Endothelial cell of hepatic sinusoid (primary cell): ENCODE measurements at regions not wholly inside any gene's neighbourhood (a gene's known extent, or its start where the extent isn't known, plus 50 kb on each side); places are given as distances from the start of the nearest gene placed in this dataset.
"Not testable (repeated sequence)": the region's sequence is repeated elsewhere in the genome, so short reads cannot be mapped to it uniquely, and the experiment has no call there.

Experiments
- in situ Hi-C: cut with HindIII; loops from 2 replicates; pipeline ENCODE4 v1.10.0; 2017; ENCODE audit warnings: low sequenced_read_pairs

DNA sequence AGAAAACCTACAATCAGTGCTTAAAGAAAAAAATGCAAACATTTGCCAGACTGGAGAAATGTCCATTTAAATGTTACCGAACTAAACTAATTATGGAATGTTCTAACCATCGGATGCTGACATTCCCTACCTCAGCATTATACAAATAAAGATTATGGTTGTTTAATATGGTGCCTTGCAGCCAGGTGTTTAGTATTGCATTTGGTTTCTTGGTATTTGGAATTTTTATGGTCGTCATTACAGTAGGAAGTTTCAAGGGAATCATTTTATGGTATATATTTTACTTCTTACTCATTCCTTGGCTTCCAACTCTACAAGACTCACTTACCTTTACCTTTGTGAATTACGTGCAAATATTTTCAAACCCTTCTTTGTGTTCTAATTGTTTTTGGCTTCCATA, 103.1 kb upstream of the PNPLA4 start:
- in situ Hi-C loops, result no loop called here

DNA sequence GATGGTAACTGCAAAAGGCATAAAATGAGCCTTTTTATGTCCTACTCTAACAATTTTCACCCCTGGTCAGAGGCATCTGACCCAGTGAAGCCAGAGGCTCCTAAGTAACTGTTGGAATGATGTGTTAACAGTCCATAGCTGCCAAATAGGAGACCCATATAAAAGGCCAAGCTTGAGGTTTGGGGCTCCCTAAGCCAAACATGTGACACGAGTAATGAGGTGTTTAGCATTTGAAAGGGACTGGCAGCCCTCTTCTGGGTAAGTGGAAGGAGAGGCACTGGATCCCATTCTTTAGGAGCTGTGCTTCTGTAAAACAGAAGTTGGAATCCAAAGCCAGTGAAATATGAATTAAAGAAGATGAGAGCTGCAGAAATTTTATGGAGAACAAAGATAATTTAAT, 100.6 kb upstream of the PNPLA4 start:
- in situ Hi-C loops, result no loop called here

- in situ Hi-C loops, result no loop called here
Observed at GRCh38 chrX:8025705-8026104, 98.5 kb upstream of the PNPLA4 start.

DNA sequence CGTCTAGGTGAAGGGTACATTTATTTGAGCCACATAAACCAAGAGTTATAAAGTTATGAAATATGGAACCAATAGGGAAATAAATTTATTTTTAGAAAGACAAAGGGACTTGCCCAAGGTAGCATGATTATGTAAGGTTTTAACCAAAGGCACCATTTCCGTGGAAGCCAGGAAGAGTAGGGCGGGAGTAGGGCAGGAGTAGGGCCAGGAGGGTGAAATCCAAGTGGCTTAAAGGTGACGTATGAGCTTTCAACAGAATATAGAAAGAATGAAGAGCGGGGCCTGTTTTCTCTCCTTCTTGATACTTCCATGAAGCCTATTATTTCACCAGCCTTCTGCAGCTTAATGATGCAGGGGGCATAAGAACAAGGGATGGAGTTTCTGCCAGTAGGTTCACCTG, 91.7 kb upstream of the PNPLA4 start:
- in situ Hi-C loops, result loop anchor here (10.0 kb wide), 1 partner anchor 726 kb away; no protein-coding TSS in a partner anchor

GRCh38 chrX:8010105-8010504, 82.9 kb upstream of the PNPLA4 start:
- in situ Hi-C loops, result loop anchor here (10.0 kb wide), 1 partner anchor 735 kb away; no protein-coding TSS in a partner anchor

- in situ Hi-C loops, result no loop called here
Observed at GRCh38 chrX:8005678-8006347, 78.6 kb upstream of the PNPLA4 start.

DNA sequence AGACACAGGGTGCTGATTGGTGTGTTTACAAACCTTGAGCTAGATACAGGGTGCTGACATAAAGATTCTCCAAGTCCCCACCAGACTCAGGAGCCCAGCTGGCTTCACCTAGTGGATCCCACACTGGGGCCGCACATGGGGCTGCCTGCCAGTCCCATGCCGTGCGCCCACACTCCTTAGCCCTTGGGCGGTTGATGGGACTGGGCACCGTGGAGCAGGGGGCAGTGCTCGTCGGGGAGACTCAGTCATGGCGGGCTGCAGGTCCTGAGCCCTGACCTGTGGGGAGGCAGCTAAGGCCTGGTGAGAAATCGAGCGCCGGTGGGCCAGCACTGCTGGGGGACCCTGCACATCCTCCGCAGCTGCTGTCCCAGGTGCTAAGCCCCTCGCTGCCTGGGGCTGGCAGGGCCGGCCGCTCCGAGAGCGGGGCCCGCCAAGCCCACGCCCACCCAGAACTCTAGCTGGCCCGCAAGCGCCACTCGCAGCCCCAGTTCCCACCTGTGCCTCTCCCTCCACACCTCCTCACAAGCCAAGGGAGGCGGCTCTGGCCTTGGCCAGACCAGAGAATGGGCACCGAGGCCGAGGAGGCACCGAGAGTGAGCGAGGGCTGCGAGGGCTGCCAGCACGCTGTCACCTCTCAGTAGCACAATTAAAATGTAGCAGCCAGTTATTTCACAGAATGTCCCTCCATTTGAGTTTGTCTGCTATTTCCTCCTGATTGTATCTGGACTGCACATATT, 76.1 kb upstream of the PNPLA4 start:
- in situ Hi-C loops, result no loop called here

DNA sequence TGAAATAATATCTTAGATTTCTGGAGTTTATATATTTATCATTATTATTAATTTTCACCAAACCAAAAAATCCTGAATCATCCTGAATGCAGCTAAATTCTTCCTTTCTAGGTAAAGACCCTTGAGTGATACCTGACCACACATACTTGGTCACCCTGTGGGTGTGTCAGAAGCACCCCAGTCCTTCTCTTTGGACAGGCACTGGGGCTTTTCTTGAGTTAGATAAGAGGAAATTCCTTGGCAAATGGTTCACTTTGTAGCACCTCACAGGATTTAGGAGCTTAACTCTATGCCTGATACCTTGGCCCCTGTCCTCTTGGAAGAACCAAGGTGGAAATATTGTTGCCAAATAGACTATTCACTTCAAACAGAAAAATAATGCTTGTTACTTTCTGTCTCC, 69.6 kb upstream of the PNPLA4 start:
- in situ Hi-C loops, result no loop called here

GRCh38 chrX:7996414-7996813, 69.2 kb upstream of the PNPLA4 start:
- in situ Hi-C loops, result no loop called here

GRCh38 chrX:7993873-7994272, 66.7 kb upstream of the PNPLA4 start:
- in situ Hi-C loops, result no loop called here

DNA sequence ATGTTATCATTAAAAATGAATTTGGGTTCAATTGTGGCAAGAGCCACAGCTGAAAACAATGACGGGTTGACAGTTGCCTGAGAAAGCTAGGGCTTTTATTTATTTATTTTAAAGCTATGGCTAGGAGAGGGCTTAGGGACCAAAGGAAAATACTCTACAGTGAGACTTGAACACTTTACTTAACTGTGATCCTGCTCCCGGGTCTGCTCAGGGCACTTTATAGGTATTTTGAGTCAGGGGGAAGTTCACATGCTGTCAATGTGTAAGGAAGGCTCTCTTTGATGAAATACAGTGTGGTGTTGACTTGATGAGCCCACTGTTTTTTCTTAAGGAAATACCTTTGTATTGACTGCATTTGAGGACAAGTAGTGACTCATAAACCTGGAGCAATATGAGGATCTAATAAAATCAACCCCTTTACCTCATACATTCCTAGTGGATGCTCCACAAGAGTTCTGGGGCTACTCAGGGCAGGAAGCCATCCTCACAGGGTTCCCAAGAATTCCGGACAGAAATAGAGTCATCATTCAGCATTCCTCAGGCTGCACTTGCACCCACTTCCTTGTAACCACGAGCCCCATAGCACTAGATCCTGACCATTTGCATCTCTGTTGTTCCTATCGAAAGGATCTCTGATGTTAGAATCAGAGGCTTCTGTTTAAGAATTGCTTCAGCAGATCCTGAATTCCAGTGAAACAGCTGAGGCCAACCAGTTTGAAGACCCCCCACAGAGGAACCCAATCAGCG, 61.0 kb upstream of the PNPLA4 start:
- in situ Hi-C loops, result not testable (repeated sequence)

- in situ Hi-C loops, result no loop called here
Observed at GRCh38 chrX:7987160-7988012, 60.2 kb upstream of the PNPLA4 start.

GRCh38 chrX:7986738-7987137, 59.5 kb upstream of the PNPLA4 start:
- in situ Hi-C loops, result not testable (repeated sequence)

DNA sequence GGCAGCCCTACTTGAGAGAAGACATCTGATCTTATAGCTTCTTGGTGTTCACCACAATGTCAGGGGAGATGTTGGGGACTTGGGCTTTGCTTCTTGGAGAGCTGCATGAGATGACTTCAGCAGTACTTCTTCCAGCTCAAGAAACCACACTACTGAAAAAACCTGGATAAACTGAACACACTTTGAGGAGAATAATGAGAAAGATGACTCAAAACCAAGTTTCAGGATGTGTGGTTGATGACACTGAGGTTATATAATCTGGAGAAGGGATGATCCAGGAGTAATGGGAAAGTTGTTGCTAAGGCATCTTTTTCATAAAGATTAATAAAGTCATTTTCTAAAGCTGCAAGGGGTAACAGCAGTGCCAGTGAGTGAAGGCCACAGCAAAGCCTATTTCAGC, 58.4 kb upstream of the PNPLA4 start:
- in situ Hi-C loops, result no loop called here

- in situ Hi-C loops, result no loop called here
Observed at GRCh38 chrX:7983581-7983980, 56.4 kb upstream of the PNPLA4 start.
